ENCODE measurements at regions not wholly inside any gene's neighbourhood (a gene's known extent, or its start where the extent isn't known, plus 50 kb on each side); places are given as distances from the start of the nearest gene placed in this dataset.
A peak's percentile ranks its signal among the peaks of the same experiment; 100 is the strongest.
"Not testable (repeated sequence)": the region's sequence is repeated elsewhere in the genome, so short reads cannot be mapped to it uniquely, and the experiment has no call there.

DNA sequence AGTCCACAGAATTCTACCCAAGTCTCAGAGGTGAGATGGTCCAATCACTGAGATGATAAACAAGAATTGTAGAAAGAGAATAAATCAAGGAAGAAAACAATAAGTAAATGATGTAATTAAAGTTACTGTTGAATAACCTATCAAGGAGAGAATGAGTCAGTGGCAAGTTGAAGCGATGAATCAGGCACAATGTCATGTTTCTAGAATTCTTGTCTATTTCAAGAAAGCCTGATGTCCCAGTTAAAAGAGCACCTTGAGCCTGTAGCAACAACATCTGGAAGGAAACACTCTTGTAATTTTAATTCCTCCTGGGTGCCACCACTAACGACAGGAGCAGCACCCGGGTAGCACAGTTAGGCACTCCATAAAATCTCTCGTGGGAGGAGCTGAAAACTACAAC, 67.9 kb upstream of the SLC35C1 start:
- peak overlapping the region; percentile 88 for H3K27ac ChIP-seq
- no peak overlapping the region for H3K4me3 ChIP-seq (ENCODE audit: low read depth, low read length)
- H3K27me3 ChIP-seq (ENCODE audit: insufficient read depth, low read depth, severe bottlenecking), result no peaks in the 10 kb centered on the region
- peaks cover 4% of the 10 kb centered on the region for H3K9me3 ChIP-seq (ENCODE audit: severe bottlenecking)
- no peak for DNase-seq
- TF ChIP-seq, protein P1, sequence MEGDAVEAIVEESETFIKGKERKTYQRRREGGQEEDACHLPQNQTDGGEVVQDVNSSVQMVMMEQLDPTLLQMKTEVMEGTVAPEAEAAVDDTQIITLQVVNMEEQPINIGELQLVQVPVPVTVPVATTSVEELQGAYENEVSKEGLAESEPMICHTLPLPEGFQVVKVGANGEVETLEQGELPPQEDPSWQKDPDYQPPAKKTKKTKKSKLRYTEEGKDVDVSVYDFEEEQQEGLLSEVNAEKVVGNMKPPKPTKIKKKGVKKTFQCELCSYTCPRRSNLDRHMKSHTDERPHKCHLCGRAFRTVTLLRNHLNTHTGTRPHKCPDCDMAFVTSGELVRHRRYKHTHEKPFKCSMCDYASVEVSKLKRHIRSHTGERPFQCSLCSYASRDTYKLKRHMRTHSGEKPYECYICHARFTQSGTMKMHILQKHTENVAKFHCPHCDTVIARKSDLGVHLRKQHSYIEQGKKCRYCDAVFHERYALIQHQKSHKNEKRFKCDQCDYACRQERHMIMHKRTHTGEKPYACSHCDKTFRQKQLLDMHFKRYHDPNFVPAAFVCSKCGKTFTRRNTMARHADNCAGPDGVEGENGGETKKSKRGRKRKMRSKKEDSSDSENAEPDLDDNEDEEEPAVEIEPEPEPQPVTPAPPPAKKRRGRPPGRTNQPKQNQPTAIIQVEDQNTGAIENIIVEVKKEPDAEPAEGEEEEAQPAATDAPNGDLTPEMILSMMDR (IDR thresholded peaks at IDR 0.05; ENCODE audit: low read depth, low read length), result no peak
- no peaks in the 10 kb centered on the region for H3K36me3 ChIP-seq

DNA sequence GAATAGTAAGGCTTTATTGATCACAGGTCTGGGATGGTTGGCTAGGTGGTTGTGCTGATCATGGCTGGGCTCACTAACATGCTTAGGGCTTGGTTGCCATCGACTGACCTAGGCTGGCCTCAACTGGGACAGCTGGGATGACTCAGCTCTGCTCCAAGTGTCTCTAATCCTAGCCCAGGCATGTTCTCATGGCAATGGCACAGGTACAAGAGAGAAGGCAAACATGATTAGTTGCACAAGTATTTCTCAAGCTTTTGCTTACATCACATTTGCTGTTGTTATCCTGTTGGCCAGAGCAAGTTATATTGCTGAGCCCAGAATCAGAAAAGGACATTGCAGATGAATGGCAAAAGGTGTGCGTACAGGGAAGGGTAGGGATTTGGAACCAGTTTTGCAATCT, 68.5 kb upstream of the SLC35C1 start:
- Histone ChIP-seq H3K4me3 (ENCODE audit: low read depth, low read length) (no peak overlapping the region), H3K27ac (peak overlapping the region; percentile 88), H3K9me3 (ENCODE audit: severe bottlenecking) (peaks cover 4% of the 10 kb centered on the region), H3K36me3 (no peaks in the 10 kb centered on the region), H3K27me3 (ENCODE audit: insufficient read depth, low read depth, severe bottlenecking) (no peaks in the 10 kb centered on the region)
- peak; percentile 88 for DNase-seq
- TF ChIP-seq, protein P1 (IDR thresholded peaks at IDR 0.05; ENCODE audit: low read depth, low read length), result no peak

DNA sequence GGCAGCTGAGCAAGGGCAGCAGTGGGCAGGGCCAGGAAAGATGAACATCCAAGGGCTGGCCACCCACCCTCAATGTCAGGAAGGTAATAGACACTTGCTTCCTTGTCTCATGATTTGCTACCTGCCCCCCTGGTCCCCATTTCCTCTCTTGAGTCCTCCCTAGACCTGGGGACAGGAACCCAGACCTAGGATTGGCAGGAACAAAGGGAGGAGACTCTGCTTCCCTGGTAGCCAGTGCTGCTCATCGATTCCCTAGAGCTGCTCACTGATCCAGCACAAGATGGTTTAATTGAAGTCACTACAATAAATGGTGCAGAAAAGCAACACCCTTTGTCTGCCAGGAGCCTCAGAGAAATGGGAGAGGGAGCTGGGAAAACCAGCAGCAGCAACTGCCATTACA, 67.8 kb upstream of the CHST1 start:
- Histone ChIP-seq H3K9me3 (ENCODE audit: severe bottlenecking) (peaks cover 4% of the 10 kb centered on the region), H3K27ac (no peak overlapping the region), H3K4me3 (ENCODE audit: low read depth, low read length) (no peak overlapping the region), H3K36me3 (no peaks in the 10 kb centered on the region), H3K27me3 (ENCODE audit: insufficient read depth, low read depth, severe bottlenecking) (no peaks in the 10 kb centered on the region)
- DNase-seq, result no peak
- TF ChIP-seq, protein P1 (IDR thresholded peaks at IDR 0.05; ENCODE audit: low read depth, low read length), result no peak

DNA sequence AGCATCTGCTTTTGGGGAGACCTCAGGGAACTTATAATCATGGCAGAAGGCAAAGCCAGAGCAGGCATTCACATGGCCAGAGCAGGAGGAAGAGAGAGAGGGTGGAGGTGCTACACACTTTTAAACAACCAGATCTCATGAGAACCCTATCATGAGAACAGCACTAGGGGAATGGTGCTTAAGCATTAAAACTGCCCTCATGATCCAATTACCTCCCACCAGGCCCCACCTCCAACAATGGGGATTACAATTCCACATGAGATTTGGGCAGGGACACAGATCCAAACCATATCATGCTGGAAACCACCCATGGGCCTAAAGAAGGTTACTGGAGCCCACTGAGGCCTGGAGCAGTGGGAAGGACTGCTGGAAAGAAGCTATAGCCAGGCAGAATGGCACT, 66.9 kb upstream of the CHST1 start:
- Histone ChIP-seq H3K9me3 (ENCODE audit: severe bottlenecking) (peaks cover 4% of the 10 kb centered on the region), H3K27ac (no peak overlapping the region), H3K27me3 (ENCODE audit: insufficient read depth, low read depth, severe bottlenecking) (no peaks in the 10 kb centered on the region), H3K36me3 (no peaks in the 10 kb centered on the region), H3K4me3 (ENCODE audit: low read depth, low read length) (no peak overlapping the region)
- DNase-seq, result no peak
- TF ChIP-seq, protein P1 (IDR thresholded peaks at IDR 0.05; ENCODE audit: low read depth, low read length), result no peak

DNA sequence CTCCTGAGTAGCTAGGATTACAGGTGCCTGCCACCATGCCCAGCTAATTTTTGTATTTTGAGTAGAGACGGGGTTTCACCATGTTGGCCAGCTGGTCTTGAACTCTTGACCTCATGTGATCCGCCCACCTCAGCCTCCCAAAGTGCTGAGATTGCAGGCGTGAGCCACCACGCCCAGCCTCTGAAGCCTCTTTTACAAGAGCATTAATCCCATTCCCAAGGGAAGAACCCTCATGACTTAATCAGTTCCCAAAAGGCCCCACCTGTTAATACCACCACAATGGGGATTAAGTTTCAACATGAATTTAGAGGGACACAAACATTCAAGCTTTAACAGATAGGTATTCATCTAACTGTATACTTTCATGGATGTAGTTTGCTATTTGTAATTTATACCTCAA, 65.7 kb upstream of the CHST1 start:
- H3K9me3 ChIP-seq (ENCODE audit: severe bottlenecking); H3K4me3 ChIP-seq (ENCODE audit: low read depth, low read length); H3K36me3 ChIP-seq; H3K27ac ChIP-seq; DNase-seq; H3K27me3 ChIP-seq (ENCODE audit: insufficient read depth, low read depth, severe bottlenecking): not testable (repeated sequence)

DNA sequence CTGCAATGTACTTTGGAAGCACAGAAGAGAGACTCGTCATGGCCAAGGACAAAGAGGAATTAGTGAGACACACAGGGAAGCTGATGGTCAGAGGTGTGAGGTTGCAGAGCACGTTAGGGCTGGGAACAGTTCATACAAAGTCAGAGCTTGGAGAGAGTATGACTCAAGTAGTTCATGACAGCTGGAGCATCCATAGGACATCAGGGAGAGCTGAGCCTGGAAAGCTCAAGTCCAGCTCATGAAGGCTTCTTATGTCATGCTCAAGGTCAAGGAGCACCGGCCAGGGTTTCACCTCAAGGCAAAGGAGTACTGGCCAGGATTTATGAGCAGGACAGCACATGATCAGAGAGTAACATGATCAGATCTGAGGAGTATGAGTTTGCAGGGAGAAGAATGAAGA, 64.6 kb upstream of the CHST1 start:
- no peak for DNase-seq
- Histone ChIP-seq H3K27ac (no peak overlapping the region), H3K36me3 (no peaks in the 10 kb centered on the region), H3K9me3 (ENCODE audit: severe bottlenecking) (peaks cover 4% of the 10 kb centered on the region), H3K27me3 (ENCODE audit: insufficient read depth, low read depth, severe bottlenecking) (no peaks in the 10 kb centered on the region), H3K4me3 (ENCODE audit: low read depth, low read length) (no peak overlapping the region)
- TF ChIP-seq, protein P1 (IDR thresholded peaks at IDR 0.05; ENCODE audit: low read depth, low read length), result no peak

Measured in WERI-Rb-1 (cell line).